ENCODE measurements at regions not wholly inside any gene's neighbourhood (a gene's known extent, or its start where the extent isn't known, plus 50 kb on each side); places are given as distances from the start of the nearest gene placed in this dataset.
A peak's percentile ranks its signal among the peaks of the same experiment; 100 is the strongest.
"Not testable (repeated sequence)": the region's sequence is repeated elsewhere in the genome, so short reads cannot be mapped to it uniquely, and the experiment has no call there.

DNA sequence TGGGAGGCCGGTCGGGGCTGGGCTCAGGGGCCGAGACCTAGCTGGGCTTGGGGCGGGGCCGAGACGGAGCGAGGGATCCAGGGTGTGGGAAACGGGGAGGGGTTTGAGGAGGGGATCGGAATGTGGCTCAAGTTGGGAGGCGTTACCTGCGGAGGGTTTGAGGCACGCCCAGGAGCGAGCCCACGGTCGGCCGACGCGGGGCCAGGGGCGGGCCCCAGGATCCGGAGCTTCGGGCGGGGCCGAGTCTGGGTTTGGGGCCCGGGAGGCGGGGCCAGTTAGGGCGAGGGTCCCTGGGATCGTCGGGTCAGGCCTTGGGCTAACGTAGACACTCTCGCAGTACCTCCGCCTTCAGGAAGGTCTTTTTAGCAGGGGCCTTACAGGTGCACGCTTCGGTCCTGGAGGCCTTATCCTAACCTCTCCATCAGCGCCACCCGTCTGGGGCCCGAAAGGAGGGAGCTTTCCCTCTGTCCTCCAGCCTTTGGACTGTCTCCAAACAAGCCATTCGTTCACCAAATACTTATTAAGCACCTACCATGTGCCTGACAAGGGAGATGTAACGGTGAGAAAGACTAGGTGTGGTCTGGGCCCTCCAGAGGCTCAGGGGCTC is 228.2 kb upstream of the FRG2C start:
- peak; percentile 31 for DNase-seq (ENCODE audit: low spot score)

DNA sequence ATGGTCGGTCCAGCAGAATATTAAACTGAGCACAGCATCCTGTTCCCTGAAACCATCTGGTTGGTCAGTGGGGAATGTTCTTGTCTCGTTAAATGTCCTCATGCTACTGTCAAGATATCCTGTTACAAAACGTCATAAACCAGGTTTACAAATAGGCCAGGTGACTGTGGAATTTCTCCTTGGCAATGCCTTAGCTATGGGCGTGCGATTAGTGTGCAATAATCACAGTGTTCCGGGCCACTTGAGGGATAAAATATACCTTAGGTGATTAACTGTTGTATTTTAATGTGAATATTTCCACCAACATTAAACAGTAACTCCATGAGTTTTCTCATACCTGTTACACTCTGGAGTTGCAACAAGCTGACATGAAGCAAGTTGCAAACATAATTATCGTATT is 223.1 kb upstream of the FRG2C start:
- DNase-seq (ENCODE audit: low spot score): not testable (repeated sequence)

DNA sequence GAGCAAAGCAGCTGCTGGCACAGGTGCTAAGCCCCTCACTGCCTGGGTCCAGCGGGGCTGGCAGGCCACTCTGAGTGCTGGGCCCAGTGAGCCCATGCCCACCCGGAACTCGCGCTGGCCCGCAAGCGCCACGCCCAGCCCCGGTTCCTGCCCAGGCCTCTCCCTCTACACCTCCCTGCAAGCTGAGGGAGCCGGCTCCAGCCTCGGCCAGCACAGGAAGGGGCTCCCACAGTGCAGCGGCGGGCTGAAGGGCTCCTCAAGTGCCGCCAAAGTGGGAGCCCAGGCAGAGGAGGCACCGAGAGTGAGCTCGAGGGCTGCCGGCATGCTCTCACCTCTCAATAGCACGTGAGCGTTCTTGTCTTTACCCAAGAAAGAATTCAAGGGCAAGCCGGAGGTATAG is 219.5 kb upstream of the FRG2C start:
- not testable (repeated sequence) for DNase-seq (ENCODE audit: low spot score)

DNA sequence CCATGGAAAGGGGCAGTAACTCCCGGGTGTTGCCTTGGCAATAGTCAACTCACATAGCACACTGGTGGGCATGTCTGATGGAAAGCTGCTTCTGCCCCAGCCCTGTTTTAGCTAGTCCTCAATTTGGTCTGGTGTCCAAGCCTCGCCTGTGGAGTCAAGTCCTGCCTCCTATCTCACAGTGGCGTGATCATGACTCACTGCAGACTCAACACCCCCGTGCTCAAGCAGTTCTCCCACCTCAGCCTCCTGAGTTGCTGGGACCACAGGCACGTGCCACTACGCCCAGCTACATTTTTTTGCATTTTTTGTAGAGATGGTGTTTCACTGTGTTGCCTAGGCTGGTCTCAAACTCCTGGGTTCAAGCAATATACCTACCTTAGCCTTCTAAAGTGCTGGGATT is 218.9 kb upstream of the FRG2C start:
- DNase-seq (ENCODE audit: low spot score): not testable (repeated sequence)

DNA sequence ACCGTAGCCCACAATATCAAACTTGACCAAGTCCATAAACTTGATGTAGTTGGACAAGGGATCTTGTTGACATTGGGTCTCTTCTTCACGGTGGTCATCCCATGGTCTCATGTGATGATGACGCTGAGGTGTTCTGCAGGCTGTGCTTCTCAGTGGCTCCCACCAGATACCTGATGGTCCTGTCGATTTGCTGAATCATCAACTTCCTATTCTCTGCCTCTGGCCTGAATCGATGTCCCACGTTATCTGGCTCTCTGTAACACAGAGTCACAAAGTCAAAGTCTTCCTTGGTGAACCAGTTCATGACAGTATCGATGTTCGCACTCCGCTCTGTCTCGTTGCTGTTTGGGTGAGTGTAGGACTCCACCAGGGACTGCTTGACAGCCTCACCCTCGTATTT is 217.2 kb upstream of the FRG2C start:
- not testable (repeated sequence) for DNase-seq (ENCODE audit: low spot score)

DNA sequence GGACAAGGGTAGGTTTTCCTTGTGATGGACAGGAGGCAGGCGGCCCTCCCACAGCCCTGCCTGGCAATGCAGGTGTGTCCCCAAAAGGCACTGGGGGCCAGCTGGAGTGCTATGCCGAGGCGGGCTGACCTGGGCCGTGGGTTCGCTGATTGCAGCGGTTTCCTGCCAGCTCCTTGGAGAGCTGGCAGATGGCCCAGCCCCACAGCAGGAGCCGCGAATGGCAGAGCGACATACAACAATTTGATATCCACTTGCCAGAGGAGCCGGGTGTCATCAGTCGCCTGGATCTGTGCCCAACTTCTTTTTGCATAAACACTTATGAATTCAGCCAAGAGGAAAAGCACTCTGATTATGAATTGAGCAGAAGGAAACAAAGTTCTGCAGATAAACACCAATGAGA is 210.8 kb upstream of the FRG2C start:
- not testable (repeated sequence) for DNase-seq (ENCODE audit: low spot score)

DNA sequence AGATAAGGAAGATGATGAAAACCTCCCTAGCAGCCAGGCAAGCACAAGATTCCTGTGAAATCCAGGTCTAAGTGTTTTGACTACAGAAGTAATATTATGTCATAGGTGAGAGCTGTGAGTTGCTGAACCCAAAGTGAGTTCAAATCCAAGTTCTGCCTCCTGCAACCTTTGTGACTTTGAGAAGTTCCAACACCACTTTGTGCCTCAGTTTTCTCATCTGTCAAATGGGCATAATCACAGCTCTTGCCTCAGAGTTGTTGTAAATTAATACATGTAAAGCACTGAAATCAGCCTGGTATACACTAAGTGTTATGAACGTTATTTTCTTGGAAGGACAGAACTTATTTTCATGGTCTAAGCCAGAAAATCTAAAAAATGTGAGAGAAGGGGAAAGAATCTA is 210.3 kb upstream of the FRG2C start:
- not testable (repeated sequence) for DNase-seq (ENCODE audit: low spot score)

DNA sequence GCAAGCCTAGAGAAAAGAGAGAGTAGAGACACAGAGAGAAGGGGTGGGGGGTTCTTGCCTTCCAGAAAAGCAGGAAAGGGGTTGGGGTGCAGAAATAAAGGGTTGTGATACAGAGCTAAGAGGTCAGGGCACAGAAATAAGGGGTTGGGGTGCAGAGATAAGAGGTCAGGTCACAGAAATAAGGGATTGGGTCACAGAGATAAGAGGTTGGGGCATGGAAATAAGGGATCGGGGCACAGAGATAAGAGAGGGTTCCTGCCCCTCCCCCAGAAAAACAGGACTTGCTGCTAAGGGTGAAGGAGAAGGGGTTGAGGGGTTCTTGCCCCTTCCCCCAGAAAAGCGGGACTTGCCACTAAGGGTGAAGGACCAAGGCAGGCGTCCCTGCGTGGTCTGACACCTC is 189.6 kb upstream of the FRG2C start:
- not testable (repeated sequence) for DNase-seq (ENCODE audit: low spot score)

DNA sequence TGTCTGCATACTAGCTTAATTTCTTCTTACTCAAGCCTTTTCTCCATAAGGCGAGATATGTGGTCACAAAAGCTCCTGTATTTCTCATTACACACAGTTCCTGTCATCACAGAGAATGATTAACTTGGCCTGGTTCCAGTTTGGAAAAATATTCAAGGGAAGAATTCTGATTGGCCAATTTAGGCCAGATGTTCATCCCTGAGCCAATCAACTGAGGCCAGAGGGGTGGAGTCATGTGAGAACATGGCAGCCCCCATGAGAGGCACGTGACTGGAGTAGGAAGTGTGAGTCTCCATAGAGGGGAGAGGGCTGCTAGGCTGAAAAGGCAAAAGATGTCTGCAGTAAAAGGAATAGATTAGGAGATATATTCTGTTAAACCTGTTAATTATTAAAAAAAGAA is 167.5 kb upstream of the FRG2C start:
- not testable (repeated sequence) for DNase-seq (ENCODE audit: low spot score)

DNA sequence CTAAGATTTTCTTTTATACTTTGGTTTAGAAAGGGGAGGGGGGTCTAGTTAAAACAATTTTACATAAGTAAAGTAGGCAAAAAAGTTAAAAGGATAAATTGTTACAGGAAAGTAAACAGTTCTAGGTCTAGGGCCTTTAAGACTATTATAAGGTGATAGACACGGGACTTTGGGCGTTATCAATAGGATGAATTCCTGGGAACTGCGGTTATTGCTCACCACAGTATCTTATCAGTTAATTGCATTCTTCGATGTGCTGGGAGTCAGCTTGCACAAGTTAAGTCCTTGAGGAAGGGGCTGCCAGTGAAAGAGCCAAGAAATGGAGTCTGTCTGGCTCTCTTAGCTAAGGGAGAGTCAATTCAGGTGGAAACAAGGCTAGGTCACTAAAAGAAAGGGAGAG is 163.8 kb upstream of the FRG2C start:
- not testable (repeated sequence) for DNase-seq (ENCODE audit: low spot score)

DNA sequence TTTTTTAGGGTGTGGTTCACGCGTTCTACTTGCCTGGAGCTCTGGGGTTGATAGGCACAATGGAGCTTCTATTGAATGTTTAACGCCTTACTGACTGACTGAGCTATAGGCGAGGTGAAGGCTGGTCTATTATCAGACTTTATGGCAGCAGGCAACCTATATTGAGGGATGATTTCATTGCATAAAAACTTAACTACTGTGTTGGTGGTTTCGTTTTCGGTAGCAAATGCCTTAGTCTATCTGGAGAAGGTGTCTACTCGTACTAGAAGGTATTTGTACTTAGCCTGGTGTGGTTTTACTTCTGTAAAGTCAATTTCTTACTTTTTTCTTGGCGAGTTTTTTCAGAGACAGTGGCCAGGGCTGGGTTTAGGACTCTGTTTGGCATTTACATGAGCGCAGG is 162.0 kb upstream of the FRG2C start:
- not testable (repeated sequence) for DNase-seq (ENCODE audit: low spot score)

DNA sequence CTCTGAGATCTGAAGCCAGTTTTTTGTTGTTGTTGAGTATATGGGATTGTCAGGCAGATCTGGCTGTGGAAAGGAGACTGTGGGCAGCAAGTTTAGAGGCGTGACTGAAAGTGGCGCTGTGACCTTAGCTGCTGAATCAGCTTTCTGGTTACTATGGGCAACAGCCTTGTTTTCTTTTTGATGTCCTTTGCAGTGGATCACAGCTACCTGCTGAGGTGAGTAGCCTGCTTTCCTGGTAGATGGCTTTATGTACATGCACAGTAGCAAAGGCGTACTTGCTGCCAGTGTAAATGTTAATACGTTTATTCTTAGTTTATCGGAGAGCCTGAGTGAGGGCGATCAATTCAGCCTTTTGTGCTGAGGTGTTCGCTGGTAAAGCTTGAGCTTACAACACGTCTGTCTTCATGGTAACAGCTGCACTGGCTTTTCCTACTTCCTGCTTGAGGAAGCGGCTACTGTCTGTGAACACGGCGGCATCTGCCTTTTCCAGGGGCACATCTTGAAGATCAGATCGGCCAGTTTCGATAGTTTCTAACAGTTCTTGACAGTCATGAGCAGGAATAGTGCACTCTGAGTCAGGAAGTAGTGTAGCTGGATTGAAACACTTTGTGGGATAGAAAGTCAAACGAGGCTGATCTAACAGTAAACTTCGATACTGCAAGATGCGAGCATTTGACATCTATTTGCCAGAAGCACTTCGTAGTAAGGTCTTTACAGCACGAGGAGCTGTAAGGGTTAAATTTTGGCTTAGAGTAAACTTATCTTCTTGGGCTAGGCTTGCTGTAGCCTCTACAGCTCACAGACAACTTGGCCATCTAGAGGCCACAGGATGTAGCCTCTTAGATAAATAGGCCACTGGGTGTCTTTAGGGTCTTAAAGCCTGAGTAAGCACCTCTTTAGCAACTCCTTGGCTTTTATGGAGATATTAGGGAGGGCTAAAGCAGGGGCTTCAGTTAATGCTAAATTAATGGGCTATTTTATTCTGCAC is 161.1 kb upstream of the FRG2C start:
- DNase-seq (ENCODE audit: low spot score): peak; percentile 46

DNA sequence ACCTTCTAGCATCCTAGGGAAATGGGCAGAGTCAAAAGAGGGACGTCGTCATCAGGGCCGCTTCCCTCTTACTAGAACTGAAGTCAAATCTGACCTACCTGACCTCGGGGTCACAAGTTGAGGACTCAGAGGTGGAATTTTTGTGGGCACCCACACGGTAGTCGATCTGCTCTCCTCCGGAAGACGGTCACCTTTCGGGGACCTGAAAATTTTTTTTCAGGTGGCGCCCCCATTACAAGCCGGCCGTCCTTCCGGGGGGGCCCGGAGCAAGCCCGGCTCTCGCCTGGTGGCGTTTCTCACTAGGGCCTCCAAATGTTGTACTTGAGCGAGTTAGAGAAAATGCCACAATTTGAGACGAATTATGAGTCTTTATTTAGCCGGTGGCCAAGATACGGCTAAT is 157.5 kb upstream of the FRG2C start:
- DNase-seq (ENCODE audit: low spot score): no peak

DNA sequence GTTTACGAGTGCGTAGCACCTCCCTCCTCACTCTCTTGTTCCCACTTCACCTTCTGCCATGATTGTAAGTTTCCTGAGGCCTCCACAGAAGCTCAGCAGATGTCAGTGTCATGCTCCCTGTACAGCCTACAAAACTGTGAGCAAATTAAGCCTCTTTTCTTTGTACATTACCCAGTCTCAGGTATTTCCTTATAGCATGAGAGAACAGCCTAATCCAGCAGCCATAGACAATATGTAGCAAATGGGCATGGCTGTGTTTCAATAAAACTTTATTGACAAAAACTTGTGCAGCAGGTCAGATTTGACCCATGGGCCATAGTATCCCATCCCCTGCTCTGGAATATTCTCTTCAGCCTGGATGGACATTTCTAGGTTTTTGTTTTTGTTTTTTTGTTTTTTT is 156.2 kb upstream of the FRG2C start:
- DNase-seq (ENCODE audit: low spot score): not testable (repeated sequence)

DNA sequence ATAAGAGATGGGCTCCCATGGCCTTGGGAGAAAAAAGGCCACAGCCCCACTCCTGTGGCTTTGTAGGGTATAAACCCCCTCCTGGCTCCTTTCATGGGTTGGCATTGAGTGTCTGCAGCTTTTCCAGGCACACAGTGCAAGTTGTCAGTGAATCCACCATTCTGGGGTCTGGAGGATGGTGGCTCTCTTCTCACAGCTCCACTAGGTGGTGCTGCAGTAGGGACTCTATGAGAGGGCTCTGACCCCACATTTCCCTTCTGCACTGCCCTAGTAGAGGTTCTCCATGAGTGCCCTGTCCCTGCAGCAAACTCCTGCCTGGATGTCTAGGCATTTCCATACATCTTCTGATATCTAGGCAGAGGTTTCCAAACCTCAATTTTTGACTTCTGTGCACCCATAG is 136.5 kb upstream of the FRG2C start:
- not testable (repeated sequence) for DNase-seq (ENCODE audit: low spot score)

DNA sequence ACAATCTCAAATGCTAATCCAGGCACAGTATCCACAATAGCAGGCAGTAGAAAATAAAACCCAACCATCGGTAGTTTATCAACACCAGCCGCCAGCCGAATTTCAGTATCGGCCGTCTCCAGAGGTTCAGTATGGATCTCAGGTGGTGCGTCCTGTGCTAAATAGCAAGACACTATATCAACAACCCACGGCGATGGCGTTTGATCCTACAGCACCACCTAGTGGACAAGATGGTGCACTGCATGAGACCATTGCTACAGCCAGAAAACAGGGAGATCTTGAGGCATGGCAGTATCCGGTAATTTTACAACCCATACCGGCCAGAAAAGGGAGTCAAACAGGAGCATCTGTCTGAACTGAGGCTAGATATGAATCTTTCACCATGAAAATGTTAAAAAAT is 112.0 kb upstream of the FRG2C start:
- peak; percentile 52 for DNase-seq (ENCODE audit: low spot score)

DNA sequence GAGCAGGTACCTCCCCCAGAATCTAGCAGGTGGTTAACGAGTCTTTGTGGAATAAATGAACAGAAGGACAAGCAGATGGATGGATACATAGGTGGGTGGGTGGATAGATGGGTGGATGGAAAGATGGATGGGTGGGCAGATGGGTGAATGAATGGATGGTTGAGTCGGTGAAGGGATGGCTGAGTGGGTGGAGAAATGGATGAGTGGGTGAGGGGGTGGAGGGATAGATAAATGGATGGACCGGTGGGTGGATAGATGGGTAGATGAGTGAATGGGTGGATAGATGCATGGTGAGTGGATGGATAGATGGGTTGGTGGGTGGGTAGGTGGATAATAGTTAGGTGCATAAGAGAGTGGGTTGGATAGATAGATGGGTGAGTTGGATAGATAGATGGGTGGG is 99.7 kb upstream of the FRG2C start:
- DNase-seq (ENCODE audit: low spot score): not testable (repeated sequence)

DNA sequence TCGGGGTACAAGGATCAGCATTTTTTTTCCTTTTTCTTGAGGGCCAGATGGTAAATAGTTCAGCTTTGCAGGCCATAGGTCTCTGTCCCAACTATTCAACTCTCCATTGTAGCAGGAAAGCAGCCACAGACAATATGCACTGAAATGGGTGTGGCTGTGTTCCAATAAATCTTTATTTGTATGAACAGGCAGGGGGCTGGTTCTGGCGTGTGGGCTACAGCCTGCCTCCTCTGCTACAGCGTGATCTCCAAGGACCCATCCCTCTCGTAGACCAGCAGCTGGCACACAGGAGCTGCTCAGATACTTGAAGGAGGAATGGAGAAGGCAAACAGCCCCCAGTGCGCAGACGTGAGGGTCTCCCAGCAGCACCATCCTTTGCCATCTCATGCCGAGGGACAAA is 91.8 kb upstream of the FRG2C start:
- not testable (repeated sequence) for DNase-seq (ENCODE audit: low spot score)

DNA sequence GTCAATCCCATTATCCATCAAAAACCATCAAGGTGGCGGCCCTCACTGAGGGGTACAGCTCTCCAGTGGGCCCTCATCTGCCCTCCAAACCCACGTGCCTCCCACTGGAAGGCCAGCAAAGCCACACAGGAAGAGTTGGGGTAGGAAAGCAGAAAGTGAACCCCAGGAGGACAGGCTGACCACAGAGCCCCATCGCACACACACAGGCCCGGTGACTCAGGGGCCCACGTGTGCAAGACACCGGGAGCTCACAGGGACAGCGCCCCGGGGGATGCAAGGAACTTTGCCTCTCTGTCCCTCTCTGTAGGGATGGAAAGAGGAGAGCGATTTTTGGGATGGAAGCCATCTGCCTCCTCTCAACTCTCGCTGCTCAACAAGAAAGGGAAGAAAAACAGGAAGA is 85.0 kb upstream of the FRG2C start:
- not testable (repeated sequence) for DNase-seq (ENCODE audit: low spot score)

DNA sequence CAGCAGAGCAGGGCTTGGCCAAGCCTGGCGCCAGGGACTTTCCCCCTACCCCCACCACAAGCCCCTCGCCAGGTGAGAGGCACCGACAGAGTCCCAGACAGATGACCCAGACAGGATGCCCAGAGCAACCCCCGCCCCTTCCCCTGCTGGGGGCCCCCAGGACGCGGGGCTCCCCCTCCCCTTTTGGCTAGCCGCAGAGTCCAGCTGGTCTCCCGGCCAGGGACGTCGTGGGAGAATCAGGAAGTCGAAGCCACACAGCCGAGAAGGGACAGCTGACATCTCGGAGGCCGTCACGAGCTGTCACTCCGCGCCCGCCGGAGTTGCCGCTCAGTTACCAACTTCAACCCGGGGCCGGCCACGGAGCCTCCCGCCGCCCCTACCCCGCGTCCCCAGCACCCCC is 84.6 kb upstream of the FRG2C start:
- DNase-seq (ENCODE audit: low spot score): not testable (repeated sequence)

DNA sequence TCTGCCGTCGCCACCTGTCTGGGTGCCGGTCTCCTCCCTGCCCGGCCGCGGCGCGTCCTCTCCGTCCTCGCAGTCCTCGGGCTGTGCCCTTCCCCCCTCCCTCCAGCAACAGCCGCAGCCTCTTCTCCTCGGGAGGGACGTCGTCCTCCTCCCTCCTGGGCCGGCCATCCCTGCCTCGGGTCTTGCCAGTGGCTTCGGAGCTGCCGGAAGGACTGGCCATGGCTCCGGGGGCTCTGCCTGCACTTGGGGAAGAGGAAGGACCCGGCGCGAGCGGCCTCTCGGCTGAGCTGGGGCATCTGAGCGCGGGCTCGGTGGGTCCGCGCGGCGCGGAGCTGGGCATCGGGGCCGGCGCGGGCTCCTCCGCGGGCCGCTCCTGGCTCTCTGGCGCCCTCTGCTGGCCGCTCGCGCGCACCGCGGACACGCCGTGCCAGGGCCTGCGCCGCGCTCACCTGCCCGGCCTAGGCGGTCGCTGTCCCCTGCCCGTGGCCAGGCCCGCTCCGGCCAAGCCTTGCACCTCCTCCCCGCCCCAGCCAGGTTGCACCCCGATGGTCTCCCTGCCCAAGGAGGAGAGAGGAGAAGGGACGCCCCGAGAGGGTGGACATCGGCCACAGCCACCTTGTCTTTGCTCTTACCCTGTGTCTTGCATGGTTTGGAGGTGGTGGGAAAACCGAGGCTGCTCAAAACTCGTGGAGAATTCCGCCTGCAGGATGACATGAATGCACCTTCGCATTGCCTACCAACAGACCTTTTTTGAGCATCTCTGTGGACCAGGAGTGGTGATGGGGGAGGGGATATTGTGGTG is 83.9 kb upstream of the FRG2C start:
- DNase-seq (ENCODE audit: low spot score): peak; percentile 9

DNA sequence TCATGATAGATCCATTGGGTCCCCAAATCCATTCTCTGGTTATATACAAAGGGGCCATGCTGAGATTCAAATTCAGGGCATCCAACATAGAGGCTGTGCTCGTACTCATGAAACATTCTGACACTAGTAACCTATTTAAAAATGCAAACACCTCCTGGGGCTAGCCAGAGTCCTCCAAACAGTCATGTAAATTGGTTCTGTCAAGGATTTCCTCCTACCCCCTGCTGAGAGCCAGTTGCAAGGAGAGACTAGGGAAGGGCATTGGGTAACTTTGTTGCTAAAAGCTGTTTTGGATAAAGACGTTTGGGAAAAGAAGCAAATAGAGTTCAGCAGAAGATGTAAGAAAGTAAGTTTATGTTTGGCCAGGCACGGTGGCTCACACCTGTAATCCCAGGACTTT is 81.6 kb upstream of the FRG2C start:
- DNase-seq (ENCODE audit: low spot score): not testable (repeated sequence)
